ENCODE measurements at regions not wholly inside any gene's neighbourhood (a gene's known extent, or its start where the extent isn't known, plus 50 kb on each side); places are given as distances from the start of the nearest gene placed in this dataset.
A peak's percentile ranks its signal among the peaks of the same experiment; 100 is the strongest.

GRCh38 chr6:143005816-143006215 is 54.9 kb upstream of the AIG1 start:
- POLR2A ChIA-PET (ENCODE audit: partially characterized antibody): no interaction called here
- Histone ChIP-seq H4K91ac (replicated peaks; ENCODE audit: insufficient read length, low read length) (no peak overlapping the region), H3K79me1 (ENCODE audit: low read depth, low read length) (no peaks in the 10 kb centered on the region; the same call in 1 of the 2 replicates), H3K14ac (ENCODE audit: insufficient read length) (no peak overlapping the region), H2BK5ac (ENCODE audit: low read depth, low read length) (no peak overlapping the region), H2BK20ac (ENCODE audit: low read length) (no peak overlapping the region), H3K4me1 (replicated peaks in 1 of 4; ENCODE audit: control insufficient read depth in 3 of 4, insufficient read depth in 4 of 4, low read length in 3 of 4) (no peaks in the 10 kb centered on the region), H2AK5ac (ENCODE audit: low read depth, low read length) (no peak overlapping the region), H3K23ac (ENCODE audit: insufficient read length) (no peak overlapping the region), H3K79me2 (ENCODE audit: control insufficient read depth in 1 of 2, insufficient read depth in 2 of 2, low read length in 2 of 2) (no peaks in the 10 kb centered on the region), H3K4me3 (ENCODE audit: extremely low read depth in 1 of 4, insufficient read depth in 2 of 4, low read depth in 3 of 4, low read length in 4 of 4) (no peak overlapping the region), H3K56ac (replicated peaks; ENCODE audit: insufficient read length, low read depth, low read length) (no peak overlapping the region), H3K23me2 (ENCODE audit: low read depth, low read length) (no peaks in the 10 kb centered on the region), H3K27me3 (replicated peaks in 1 of 4; ENCODE audit: control insufficient read depth in 3 of 4, extremely low read depth in 1 of 4, insufficient read depth in 3 of 4, low read length in 3 of 4) (no peaks in the 10 kb centered on the region), H2BK120ac (replicated peaks; ENCODE audit: low read depth, low read length) (no peak overlapping the region), H2AFZ (ENCODE audit: low read length) (no peak overlapping the region), H3K9ac (replicated peaks in 1 of 4; ENCODE audit: extremely low read depth in 1 of 4, low read depth in 3 of 4, low read length in 3 of 4) (no peak overlapping the region), H4K8ac (ENCODE audit: extremely low read depth, insufficient read depth, low read length) (no peak overlapping the region), H2BK12ac (ENCODE audit: low read depth, low read length) (no peak overlapping the region), H3K18ac (ENCODE audit: extremely low read depth, low read length) (no peak overlapping the region), H4K20me1 (replicated peaks in 1 of 2; ENCODE audit: control insufficient read depth in 1 of 2, insufficient read depth in 2 of 2, low read length in 2 of 2) (no peaks in the 10 kb centered on the region), H2BK15ac (ENCODE audit: low read length) (no peak overlapping the region), H3K4me2 (ENCODE audit: insufficient read depth in 1 of 2, low read depth in 2 of 2, low read length in 2 of 2) (no peak overlapping the region), H4K5ac (ENCODE audit: insufficient read length, low read depth, low read length) (no peak overlapping the region), H3K36me3 (ENCODE audit: control insufficient read depth in 2 of 4, insufficient read depth in 4 of 4, low read length in 3 of 4) (no peaks in the 10 kb centered on the region), H3K9me3 (ENCODE audit: insufficient read depth in 2 of 2, low read depth in 1 of 2, low read length in 1 of 2) (no peaks in the 10 kb centered on the region), H3K27ac (ENCODE audit: low read depth, low read length) (no peak overlapping the region), H3K4ac (replicated peaks; ENCODE audit: insufficient read length, low read depth, low read length) (no peak overlapping the region)
- TF ChIP-seq MAFK (IDR thresholded peaks at IDR 0.05; ENCODE audit: low read depth, low read length) (no peak), RNF2 (IDR thresholded peaks at IDR 0.05; ENCODE audit: borderline replicate concordance, low read depth, low read length, missing control alignments, poor library complexity, severe bottlenecking) (no peak), EGR1 (IDR thresholded peaks at IDR 0.05; ENCODE audit: borderline replicate concordance, low read depth, low read length) (no peak), BACH1 (IDR thresholded peaks at IDR 0.05; ENCODE audit: low read length) (no peak), TAF1 (IDR thresholded peaks at IDR 0.05; ENCODE audit: low read depth, low read length) (no peak), SRF (IDR thresholded peaks at IDR 0.05; ENCODE audit: low read depth, low read length) (no peak)
- no peak for DNase-seq (ENCODE audit: low read depth in 1 of 2, low spot score in 2 of 2)
- WGBS, 2 experiments (ENCODE audit: extremely low coverage in 1 of 2, insufficient coverage in 1 of 2, insufficient read length in 1 of 2, insufficient replicate concordance in 2 of 2, low coverage in 1 of 2, low lambda C conversion rate in 2 of 2, missing lambda C conversion rate in 1 of 2): 92% methylated on average over 4 of the region's 4 CpGs; no CpG with 5 or more reads in 1 of the 2 experiments
- CTCF ChIA-PET (ENCODE audit: partially characterized antibody): interaction anchor here (1.5 kb wide), 1 partner anchor 21 kb away, joined by 3 read pairs; no protein-coding TSS in a partner anchor
- peak; percentile 28 for FAIRE-seq
